ENCODE measurements at regions not wholly inside any gene's neighbourhood (a gene's known extent, or its start where the extent isn't known, plus 50 kb on each side); places are given as distances from the start of the nearest gene placed in this dataset.

GRCh38 chr6:104574135-104574750, 285.5 kb downstream of the HACE1 start:
- H3K27me3 Mint-ChIP-seq (ENCODE audit: unreplicated experiment): peaks cover 1% of the 10 kb centered on the region
- no peaks in the 10 kb centered on the region for H3K9me3 Mint-ChIP-seq (ENCODE audit: unreplicated experiment)
- no peak overlapping the region for H3K4me3 Mint-ChIP-seq (ENCODE audit: unreplicated experiment)
- DNase-seq: no peak
- H3K36me3 Mint-ChIP-seq (ENCODE audit: unreplicated experiment): no peaks in the 10 kb centered on the region
- no peak for TF ChIP-seq CTCF (IDR thresholded peaks at IDR 0.05; ENCODE audit: partially characterized antibody, unreplicated experiment)
- H3K27ac Mint-ChIP-seq (ENCODE audit: unreplicated experiment): no peak overlapping the region
- no peaks in the 10 kb centered on the region for H3K4me1 Mint-ChIP-seq (ENCODE audit: low read depth, unreplicated experiment)

- Mint-ChIP-seq H3K27ac (ENCODE audit: unreplicated experiment) (no peak overlapping the region), H3K4me3 (ENCODE audit: unreplicated experiment) (no peak overlapping the region)
Measured at GRCh38 chr6:104573350-104573749, 286.4 kb downstream of the HACE1 start.

GRCh38 chr6:104572901-104573300, 286.8 kb downstream of the HACE1 start:
- H3K27me3 Mint-ChIP-seq (ENCODE audit: unreplicated experiment): peaks cover 1% of the 10 kb centered on the region
- H3K36me3 Mint-ChIP-seq (ENCODE audit: unreplicated experiment): no peaks in the 10 kb centered on the region
- H3K9me3 Mint-ChIP-seq (ENCODE audit: unreplicated experiment): no peaks in the 10 kb centered on the region
- H3K4me3 Mint-ChIP-seq (ENCODE audit: unreplicated experiment): no peak overlapping the region
- no peak for DNase-seq
- no peaks in the 10 kb centered on the region for H3K4me1 Mint-ChIP-seq (ENCODE audit: low read depth, unreplicated experiment)
- no peak overlapping the region for H3K27ac Mint-ChIP-seq (ENCODE audit: unreplicated experiment)
- TF ChIP-seq CTCF (IDR thresholded peaks at IDR 0.05; ENCODE audit: partially characterized antibody, unreplicated experiment): no peak

More at GRCh38 chr6:104573350-104573749, 286.4 kb downstream of the HACE1 start:
- Mint-ChIP-seq H3K27me3 (ENCODE audit: unreplicated experiment) (peaks cover 1% of the 10 kb centered on the region), H3K36me3 (ENCODE audit: unreplicated experiment) (no peaks in the 10 kb centered on the region), H3K4me1 (ENCODE audit: low read depth, unreplicated experiment) (no peaks in the 10 kb centered on the region), H3K9me3 (ENCODE audit: unreplicated experiment) (no peaks in the 10 kb centered on the region)
- no peak for DNase-seq
- no peak for TF ChIP-seq CTCF (IDR thresholded peaks at IDR 0.05; ENCODE audit: partially characterized antibody, unreplicated experiment)

GRCh38 chr6:104566411-104566810, 293.3 kb downstream of the HACE1 start:
- Mint-ChIP-seq H3K27me3 (ENCODE audit: unreplicated experiment) (peaks cover 1% of the 10 kb centered on the region), H3K27ac (ENCODE audit: unreplicated experiment) (no peak overlapping the region), H3K4me1 (ENCODE audit: low read depth, unreplicated experiment) (no peaks in the 10 kb centered on the region), H3K4me3 (ENCODE audit: unreplicated experiment) (no peak overlapping the region), H3K9me3 (ENCODE audit: unreplicated experiment) (no peaks in the 10 kb centered on the region), H3K36me3 (ENCODE audit: unreplicated experiment) (no peaks in the 10 kb centered on the region)
- TF ChIP-seq CTCF (IDR thresholded peaks at IDR 0.05; ENCODE audit: partially characterized antibody, unreplicated experiment): no peak
- DNase-seq: no peak

GRCh38 chr6:104563306-104563705, 296.4 kb downstream of the HACE1 start:
- Mint-ChIP-seq H3K9me3 (ENCODE audit: unreplicated experiment) (no peaks in the 10 kb centered on the region), H3K4me1 (ENCODE audit: low read depth, unreplicated experiment) (no peaks in the 10 kb centered on the region), H3K36me3 (ENCODE audit: unreplicated experiment) (no peaks in the 10 kb centered on the region), H3K4me3 (ENCODE audit: unreplicated experiment) (no peak overlapping the region), H3K27me3 (ENCODE audit: unreplicated experiment) (no peaks in the 10 kb centered on the region), H3K27ac (ENCODE audit: unreplicated experiment) (no peak overlapping the region)
- DNase-seq: no peak
- TF ChIP-seq CTCF (IDR thresholded peaks at IDR 0.05; ENCODE audit: partially characterized antibody, unreplicated experiment): no peak

Measured in glutamatergic neuron (in vitro differentiated cells).